ENCODE measurements at regions not wholly inside any gene's neighbourhood (a gene's known extent, or its start where the extent isn't known, plus 50 kb on each side); places are given as distances from the start of the nearest gene placed in this dataset.

DNA sequence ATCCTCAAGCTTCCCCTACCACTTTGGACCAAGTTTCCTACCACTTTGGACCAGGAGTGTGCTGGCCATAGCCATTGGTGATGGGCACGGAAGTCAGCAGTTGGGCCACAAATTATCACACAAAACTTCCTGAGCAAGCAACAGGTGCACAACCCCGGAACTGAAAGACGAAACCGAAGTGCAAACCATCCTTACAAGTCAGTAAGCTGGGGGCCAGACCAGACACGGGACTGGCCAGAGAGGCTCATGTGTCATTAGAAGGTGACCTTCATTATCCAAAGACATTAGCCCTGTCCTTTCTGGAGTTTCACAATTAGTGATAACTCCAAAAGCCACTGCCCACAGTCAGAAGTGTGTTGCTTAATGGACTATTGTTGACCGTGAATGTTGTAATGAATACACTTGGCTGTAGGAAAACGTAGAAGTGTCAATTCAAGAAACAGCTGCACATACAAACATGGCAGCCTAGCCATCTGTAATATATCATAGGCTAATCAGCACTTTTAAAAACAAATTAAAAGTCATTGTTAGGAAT, 244.1 kb upstream of the IRS2 start:
- 0% methylated on average over 7 of the region's 7 CpGs for WGBS (ENCODE audit: insufficient coverage, low coverage, missing lambda C conversion rate)

More for the DNA sequence above, 244.1 kb upstream of the IRS2 start:
- no TSS peak for BruUV-seq (replicated peaks)
- no peak overlapping the region for H2AFZ ChIP-seq (ENCODE audit: low read depth, low read length)
- ChIA-PET CTCF (ENCODE audit: low intra/inter-chr PET ratio) (no interaction called here), POLR2A (no interaction called here)
- H3K9me1 ChIP-seq (ENCODE audit: control insufficient read depth, insufficient read depth, low read length) = no peaks in the 10 kb centered on the region
- FAIRE-seq = no peak
- no peaks in the 10 kb centered on the region for H3K36me3 ChIP-seq (ENCODE audit: control insufficient read depth, insufficient read depth, low read length)
- H3K9me3 ChIP-seq (replicated peaks; ENCODE audit: control insufficient read depth, insufficient read depth, low read depth, low read length) = no peaks in the 10 kb centered on the region
- no peak overlapping the region for H3K9ac ChIP-seq (ENCODE audit: insufficient read depth in 1 of 2, low read depth in 2 of 2, low read length in 2 of 2)
- no peak overlapping the region for H3K4me2 ChIP-seq (ENCODE audit: insufficient read depth, low read length)
- no peaks in the 10 kb centered on the region; a peak in 1 of 5 replicates for H3K27me3 ChIP-seq (ENCODE audit: control insufficient read depth in 2 of 2, insufficient read depth in 2 of 2, low read length in 2 of 2)
- no peaks in the 10 kb centered on the region for H4K20me1 ChIP-seq (replicated peaks; ENCODE audit: control insufficient read depth, insufficient read depth, low read length)
- H3K27ac ChIP-seq (ENCODE audit: extremely low read depth, low read depth, low read length) = no peak overlapping the region
- ATAC-seq = no peak
- in situ Hi-C loops (cut with MboI) = no loop called here
- intact Hi-C loops (cut with micrococcal nuclease) = no loop called here
- H3K4me3 ChIP-seq = no peak overlapping the region
- no peaks in the 10 kb centered on the region for H3K79me2 ChIP-seq (ENCODE audit: control insufficient read depth, insufficient read depth, low read length)
- TF ChIP-seq THAP7 (CRISPR knock-in tag; IDR thresholded peaks at IDR 0.05) (no peak), ATF1 (CRISPR knock-in tag; IDR thresholded peaks at IDR 0.05) (no peak), ATF1 (tag; IDR thresholded peaks at IDR 0.05) (no peak), LCOR (CRISPR knock-in tag; IDR thresholded peaks at IDR 0.05) (no peak), SUPT5H (IDR thresholded peaks at IDR 0.05) (no peak), FOXP1 (CRISPR knock-in tag; IDR thresholded peaks at IDR 0.05) (no peak), CBFA2T2 (conservative IDR thresholded peaks at IDR 0.05) (no peak), ZNF551 (CRISPR knock-in tag; IDR thresholded peaks at IDR 0.05) (no peak), HDGF (IDR thresholded peaks at IDR 0.05) (no peak)
- TF ChIP-seq, protein P1, sequence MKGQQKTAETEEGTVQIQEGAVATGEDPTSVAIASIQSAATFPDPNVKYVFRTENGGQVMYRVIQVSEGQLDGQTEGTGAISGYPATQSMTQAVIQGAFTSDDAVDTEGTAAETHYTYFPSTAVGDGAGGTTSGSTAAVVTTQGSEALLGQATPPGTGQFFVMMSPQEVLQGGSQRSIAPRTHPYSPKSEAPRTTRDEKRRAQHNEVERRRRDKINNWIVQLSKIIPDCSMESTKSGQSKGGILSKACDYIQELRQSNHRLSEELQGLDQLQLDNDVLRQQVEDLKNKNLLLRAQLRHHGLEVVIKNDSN (CRISPR knock-in tag; IDR thresholded peaks at IDR 0.05) = no peak
- no peaks in the 10 kb centered on the region for H3K4me1 ChIP-seq (replicated peaks in 1 of 2; ENCODE audit: control insufficient read depth in 2 of 2, insufficient read depth in 2 of 2, low read length in 2 of 2)
- DNase-seq (ENCODE audit: extremely low read depth in 1 of 4, low spot score in 3 of 4) = no peak
